ENCODE measurements at regions not wholly inside any gene's neighbourhood (a gene's known extent, or its start where the extent isn't known, plus 50 kb on each side); places are given as distances from the start of the nearest gene placed in this dataset.
"Not testable (repeated sequence)": the region's sequence is repeated elsewhere in the genome, so short reads cannot be mapped to it uniquely, and the experiment has no call there.

GRCh38 chr22:48729499-48730171, 1098.0 kb downstream of the BRD1 start:
- no peak for DNase-seq (ENCODE audit: low spot score)

GRCh38 chr22:48727454-48728058, 1100.1 kb downstream of the BRD1 start:
- DNase-seq (ENCODE audit: low spot score) = no peak

- DNase-seq (ENCODE audit: low spot score) = no peak
Observed at GRCh38 chr22:48724899-48725298, 1102.8 kb downstream of the BRD1 start.

DNA sequence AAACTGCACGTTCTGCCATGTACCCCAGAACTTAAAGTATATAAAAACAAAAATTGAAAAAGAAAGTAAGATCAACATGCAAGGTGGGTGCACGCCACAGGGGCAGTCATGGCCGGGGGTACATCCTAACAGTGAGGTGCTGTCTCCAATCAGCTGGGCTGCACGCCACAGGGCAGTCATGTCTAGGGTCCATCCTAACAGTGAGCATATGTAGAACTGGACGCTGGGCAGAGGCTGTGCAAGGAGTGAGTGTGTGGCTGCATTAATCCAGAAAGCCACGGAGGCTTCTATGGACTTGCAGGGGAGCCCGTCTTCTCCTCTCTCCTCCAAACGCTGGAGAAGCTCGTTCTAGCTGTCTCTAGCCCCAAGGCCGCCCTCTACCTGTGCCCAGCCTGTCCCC, 1105.0 kb downstream of the BRD1 start:
- DNase-seq (ENCODE audit: low spot score) = no peak

DNA sequence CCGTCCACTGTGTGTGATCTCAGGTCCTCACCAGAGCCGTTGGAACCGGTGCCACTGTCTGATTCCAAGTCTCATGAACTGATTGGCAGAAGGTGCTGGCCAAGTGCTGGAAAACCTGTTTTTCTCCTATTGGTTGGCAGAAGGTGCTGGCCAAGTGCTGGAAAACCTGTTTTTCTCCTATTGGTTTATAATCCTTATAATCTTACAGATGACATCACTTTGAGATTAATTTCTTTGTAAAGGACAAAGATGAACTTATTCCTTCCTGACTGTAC, 1106.3 kb downstream of the BRD1 start:
- no peak for DNase-seq (ENCODE audit: low spot score)

DNA sequence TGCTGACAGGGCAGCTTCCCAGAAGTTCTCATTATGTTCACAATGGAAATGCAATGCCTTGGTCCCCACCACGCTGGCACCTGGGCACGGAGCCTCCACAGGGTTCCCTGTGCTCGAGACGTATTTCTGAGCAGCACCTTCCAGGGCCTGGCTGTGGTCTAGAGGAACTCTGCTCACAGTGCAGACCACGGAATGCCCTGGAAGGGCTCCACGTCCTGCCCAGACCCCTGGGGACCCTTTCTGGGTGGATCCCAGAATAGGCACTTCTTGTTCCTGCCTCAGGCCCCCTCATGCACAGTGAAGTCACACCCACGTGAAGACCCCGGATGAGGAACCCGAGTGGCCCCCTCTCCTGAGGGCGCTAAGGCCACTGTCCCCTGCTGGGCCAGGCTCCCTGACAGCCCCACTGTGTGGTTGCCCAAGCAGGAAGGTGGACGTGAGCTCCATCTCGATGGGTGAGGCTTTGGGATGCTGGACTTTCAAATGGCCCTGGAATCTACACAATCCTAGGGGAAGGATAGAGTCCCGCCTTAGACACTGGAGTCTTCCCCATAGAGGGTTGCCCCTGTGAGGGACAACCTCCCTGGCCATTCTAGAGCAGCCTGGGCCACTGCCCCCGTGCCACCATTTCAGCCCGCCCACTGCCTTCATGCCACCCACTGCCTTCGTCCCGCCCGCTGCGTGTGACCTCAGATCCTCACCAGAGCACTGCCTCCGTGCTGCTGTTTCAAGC, 1106.8 kb downstream of the BRD1 start:
- no peak for DNase-seq (ENCODE audit: low spot score)

- DNase-seq (ENCODE audit: low spot score) = no peak
Observed at GRCh38 chr22:48719978-48720661, 1107.6 kb downstream of the BRD1 start.

GRCh38 chr22:48718818-48719500, 1108.7 kb downstream of the BRD1 start:
- DNase-seq (ENCODE audit: low spot score) = no peak

DNA sequence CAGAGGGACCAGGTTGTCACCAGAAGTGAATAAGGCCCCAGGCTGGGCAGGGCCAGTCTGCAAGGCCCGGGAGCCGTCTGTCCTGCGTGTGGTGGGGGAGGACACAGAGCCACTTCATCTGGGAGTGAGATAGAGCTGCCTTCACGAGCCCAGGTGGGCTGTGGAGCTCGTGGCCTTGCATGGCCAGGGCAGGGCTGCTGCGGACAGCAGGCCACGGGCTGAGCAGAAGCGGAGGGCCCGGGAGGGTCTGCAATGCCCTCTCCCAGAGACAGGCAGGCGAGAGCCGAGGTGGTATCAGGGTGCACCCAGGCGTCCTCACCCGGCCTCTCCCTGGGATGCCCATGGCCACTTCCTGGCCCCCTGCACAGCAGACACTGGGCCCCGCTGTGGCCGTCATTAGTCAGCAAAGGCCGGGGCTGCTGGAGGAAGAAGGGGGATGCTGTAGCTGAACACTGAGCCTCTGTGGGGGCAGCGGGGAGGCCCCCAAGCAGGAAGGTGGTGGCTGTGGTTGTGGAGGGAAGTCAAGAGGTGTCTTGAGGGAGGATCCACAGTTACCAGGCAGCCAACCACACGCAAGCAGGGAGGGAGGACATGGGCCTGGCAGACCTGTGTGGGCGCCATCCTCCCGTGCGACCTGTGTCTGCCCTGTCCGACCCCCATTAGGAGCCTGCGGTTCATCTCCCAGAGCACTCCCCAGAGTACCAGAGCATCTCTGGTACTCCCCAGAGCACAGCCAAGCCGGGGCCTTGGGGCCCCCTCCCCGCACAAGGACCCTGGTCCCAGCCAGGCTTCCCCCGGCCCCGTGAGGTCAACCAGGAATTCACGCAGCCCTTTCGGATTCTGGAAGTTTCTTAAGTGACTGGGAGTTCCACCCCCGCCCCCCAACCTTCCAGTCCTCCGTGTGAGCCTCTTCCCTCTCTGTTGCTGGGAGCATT, 1109.5 kb downstream of the BRD1 start:
- no peak for DNase-seq (ENCODE audit: low spot score)

- DNase-seq (ENCODE audit: low spot score) = no peak
Observed at GRCh38 chr22:48717076-48717810, 1110.4 kb downstream of the BRD1 start.

- DNase-seq (ENCODE audit: low spot score) = not testable (repeated sequence)
Observed at GRCh38 chr22:48716154-48716553, 1111.5 kb downstream of the BRD1 start.

- DNase-seq (ENCODE audit: low spot score) = no peak
Observed at GRCh38 chr22:48715511-48715910, 1112.2 kb downstream of the BRD1 start.

- no peak for DNase-seq (ENCODE audit: low spot score)
Observed at GRCh38 chr22:48714231-48714630, 1113.4 kb downstream of the BRD1 start.

DNA sequence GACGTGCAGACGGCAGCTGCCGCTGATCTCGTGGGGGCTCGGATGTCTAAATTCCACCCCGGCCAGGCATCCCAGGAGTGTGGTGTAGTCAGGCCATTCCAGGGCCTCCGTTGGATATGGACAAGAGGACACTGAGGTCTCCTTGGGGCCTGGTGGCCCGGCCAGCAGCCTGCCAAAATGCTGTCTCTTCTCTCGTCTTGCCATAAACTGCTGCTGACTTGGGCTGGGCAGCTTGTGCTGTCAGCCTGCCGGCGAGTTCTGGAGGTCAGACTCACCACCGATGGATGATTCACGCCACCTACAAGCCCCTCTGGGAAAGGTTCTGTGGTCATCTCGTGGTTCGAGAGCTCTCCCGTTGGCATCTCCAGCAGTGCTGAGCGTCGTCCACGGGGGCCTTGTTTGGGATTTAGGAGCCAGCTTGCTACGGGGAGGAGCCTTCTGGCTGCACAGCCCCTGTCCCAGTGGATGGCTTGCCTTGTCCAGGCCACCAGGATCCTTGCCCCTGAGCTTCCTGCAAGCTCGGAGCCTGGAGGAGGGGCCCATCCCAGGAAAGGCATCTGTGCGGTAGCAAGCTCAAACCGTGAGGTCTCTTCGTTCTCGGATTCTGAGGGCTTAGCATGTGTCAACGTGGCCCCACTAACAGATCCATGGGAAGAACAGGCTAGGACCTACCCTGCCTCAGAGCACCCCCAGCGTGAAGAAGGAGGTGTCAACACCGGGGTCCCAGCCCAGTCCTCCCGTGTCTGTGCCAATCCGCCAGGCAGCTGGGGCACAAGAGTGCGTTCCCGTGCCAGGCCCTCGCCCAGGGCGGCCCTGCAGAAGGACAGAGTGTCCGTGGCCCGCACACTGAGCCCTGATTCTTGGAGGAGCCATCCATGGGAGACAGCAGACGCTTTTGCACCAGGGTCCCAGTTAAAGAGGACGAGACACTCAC, 1114.1 kb downstream of the BRD1 start:
- no peak for DNase-seq (ENCODE audit: low spot score)

GRCh38 chr22:48712558-48713271, 1115.0 kb downstream of the BRD1 start:
- DNase-seq (ENCODE audit: low spot score) = peak; percentile 55

DNA sequence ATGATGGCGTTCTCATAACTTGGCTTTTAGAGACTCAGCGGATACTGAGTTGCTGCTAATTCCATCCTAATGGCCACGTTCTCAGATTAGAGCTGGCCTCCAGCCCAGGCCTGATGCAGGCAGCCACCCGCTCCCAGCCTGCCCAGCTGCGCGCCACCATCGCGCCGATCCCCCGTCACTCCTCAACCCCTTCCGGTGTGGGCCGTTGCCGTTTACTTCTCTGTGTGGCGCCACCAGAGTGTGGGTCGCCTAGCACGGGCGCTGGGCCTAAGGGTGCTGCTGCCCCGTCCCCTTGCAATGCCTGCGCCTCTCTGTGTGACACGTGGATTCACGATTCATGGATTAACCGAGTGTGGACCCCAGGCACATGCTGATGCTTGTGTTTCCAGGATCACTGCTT, 1116.0 kb downstream of the BRD1 start:
- no peak for DNase-seq (ENCODE audit: low spot score)

- DNase-seq (ENCODE audit: low spot score) = no peak
Observed at GRCh38 chr22:48711031-48711431, 1116.6 kb downstream of the BRD1 start.

DNA sequence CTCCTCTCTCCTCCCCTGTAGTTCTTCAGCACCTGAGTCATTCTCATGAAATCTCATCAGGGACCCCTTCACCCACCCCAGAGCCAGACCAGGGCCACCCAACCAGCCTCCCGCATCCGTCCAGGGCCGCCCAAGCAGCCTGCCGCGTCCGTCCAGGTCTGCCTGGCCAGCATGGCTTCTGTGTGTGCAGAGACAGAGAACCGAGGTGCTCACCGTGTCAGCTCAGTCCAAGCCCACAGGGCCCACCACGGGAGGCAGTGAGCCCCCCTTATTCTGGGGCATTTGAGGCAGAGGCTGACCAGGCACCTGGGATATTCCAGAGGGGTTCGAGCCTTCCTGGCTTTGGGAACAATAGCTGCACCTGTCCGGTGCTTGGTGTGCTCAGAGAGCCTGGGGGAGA, 1117.3 kb downstream of the BRD1 start:
- DNase-seq (ENCODE audit: low spot score) = no peak

GRCh38 chr22:48709976-48710375, 1117.7 kb downstream of the BRD1 start:
- DNase-seq (ENCODE audit: low spot score) = no peak
